ENCODE measurements at regions not wholly inside any gene's neighbourhood (a gene's known extent, or its start where the extent isn't known, plus 50 kb on each side); places are given as distances from the start of the nearest gene placed in this dataset.
"Not testable (repeated sequence)": the region's sequence is repeated elsewhere in the genome, so short reads cannot be mapped to it uniquely, and the experiment has no call there.

- H3K4me3 ChIP-seq (IDR thresholded peaks at IDR 0.05; ENCODE audit: insufficient read depth, low read depth, low read length): no peak overlapping the region
- TF ChIP-seq CTCF (conservative IDR thresholded peaks at IDR 0.05; ENCODE audit: low read depth, low read length): no peak
These were observed 107.3 kb downstream of the ADRA2C start for GRCh38 chr4:3873408-3874027.

GRCh38 chr4:3874028-3874415 is 107.8 kb downstream of the ADRA2C start:
- H3K27ac ChIP-seq: no peak overlapping the region

More at GRCh38 chr4:3873408-3874027, 107.3 kb downstream of the ADRA2C start:
- no peak overlapping the region for H3K4me2 ChIP-seq
- H2AFZ ChIP-seq (ENCODE audit: low read depth): no peak overlapping the region
- H3K9ac ChIP-seq: no peak overlapping the region
- H3K79me2 ChIP-seq (ENCODE audit: insufficient read depth, low read depth): no peaks in the 10 kb centered on the region
- no peaks in the 10 kb centered on the region for H4K20me1 ChIP-seq (ENCODE audit: insufficient read depth)
- H3K4me1 ChIP-seq (ENCODE audit: low read depth, poor library complexity, severe bottlenecking): no peaks in the 10 kb centered on the region
- H3K27ac ChIP-seq: no peak overlapping the region
- H3K27me3 ChIP-seq (ENCODE audit: insufficient read depth, low read depth): peaks cover 15% of the 10 kb centered on the region; the same call in 1 of the 2 replicates
- no peaks in the 10 kb centered on the region for H3K36me3 ChIP-seq (ENCODE audit: insufficient read depth)

GRCh38 chr4:3874525-3875110 is 108.4 kb downstream of the ADRA2C start:
- H4K20me1 ChIP-seq (ENCODE audit: insufficient read depth): no peaks in the 10 kb centered on the region
- no peaks in the 10 kb centered on the region for H3K4me1 ChIP-seq (ENCODE audit: low read depth, poor library complexity, severe bottlenecking)
- TF ChIP-seq CTCF (conservative IDR thresholded peaks at IDR 0.05; ENCODE audit: low read depth, low read length): no peak
- H3K36me3 ChIP-seq (ENCODE audit: insufficient read depth): no peaks in the 10 kb centered on the region
- no peaks in the 10 kb centered on the region for H3K79me2 ChIP-seq (ENCODE audit: insufficient read depth, low read depth)
- H3K9ac ChIP-seq: no peak overlapping the region
- H3K27me3 ChIP-seq (ENCODE audit: insufficient read depth, low read depth): peaks cover 24% of the 10 kb centered on the region; the same call in 1 of the 2 replicates
- H3K27ac ChIP-seq: no peak overlapping the region
- H3K4me2 ChIP-seq: no peak overlapping the region
- no peak overlapping the region for H2AFZ ChIP-seq (ENCODE audit: low read depth)
- H3K4me3 ChIP-seq (IDR thresholded peaks at IDR 0.05; ENCODE audit: insufficient read depth, low read depth, low read length): no peak overlapping the region

More at GRCh38 chr4:3874028-3874415, 107.8 kb downstream of the ADRA2C start:
- peaks cover 19% of the 10 kb centered on the region; the same call in 1 of the 2 replicates for H3K27me3 ChIP-seq (ENCODE audit: insufficient read depth, low read depth)
- TF ChIP-seq CTCF (conservative IDR thresholded peaks at IDR 0.05; ENCODE audit: low read depth, low read length): no peak
- H2AFZ ChIP-seq (ENCODE audit: low read depth): no peak overlapping the region
- no peaks in the 10 kb centered on the region for H3K36me3 ChIP-seq (ENCODE audit: insufficient read depth)
- no peak overlapping the region for H3K4me3 ChIP-seq (IDR thresholded peaks at IDR 0.05; ENCODE audit: insufficient read depth, low read depth, low read length)
- H3K4me1 ChIP-seq (ENCODE audit: low read depth, poor library complexity, severe bottlenecking): no peaks in the 10 kb centered on the region
- H4K20me1 ChIP-seq (ENCODE audit: insufficient read depth): no peaks in the 10 kb centered on the region
- no peaks in the 10 kb centered on the region for H3K79me2 ChIP-seq (ENCODE audit: insufficient read depth, low read depth)
- H3K9ac ChIP-seq: no peak overlapping the region
- no peak overlapping the region for H3K4me2 ChIP-seq

GRCh38 chr4:3875466-3875865 is 109.3 kb downstream of the ADRA2C start:
- Histone ChIP-seq H3K79me2 (ENCODE audit: insufficient read depth, low read depth) (no peaks in the 10 kb centered on the region), H4K20me1 (ENCODE audit: insufficient read depth) (no peaks in the 10 kb centered on the region), H3K4me1 (ENCODE audit: low read depth, poor library complexity, severe bottlenecking) (no peaks in the 10 kb centered on the region), H3K27me3 (ENCODE audit: insufficient read depth, low read depth) (peaks cover 24% of the 10 kb centered on the region; the same call in 1 of the 2 replicates), H3K27ac (no peak overlapping the region), H3K4me3 (IDR thresholded peaks at IDR 0.05; ENCODE audit: insufficient read depth, low read depth, low read length) (no peak overlapping the region), H2AFZ (ENCODE audit: low read depth) (no peak overlapping the region), H3K36me3 (ENCODE audit: insufficient read depth) (no peaks in the 10 kb centered on the region), H3K9ac (no peak overlapping the region), H3K4me2 (no peak overlapping the region)
- no peak for TF ChIP-seq CTCF (conservative IDR thresholded peaks at IDR 0.05; ENCODE audit: low read depth, low read length)

- not testable (repeated sequence) for H3K36me3 ChIP-seq (ENCODE audit: insufficient read depth); H3K27ac ChIP-seq; H3K9ac ChIP-seq; H3K4me1 ChIP-seq (ENCODE audit: low read depth, poor library complexity, severe bottlenecking); H3K79me2 ChIP-seq (ENCODE audit: insufficient read depth, low read depth); H3K4me2 ChIP-seq; H4K20me1 ChIP-seq (ENCODE audit: insufficient read depth); H2AFZ ChIP-seq (ENCODE audit: low read depth); H3K4me3 ChIP-seq (IDR thresholded peaks at IDR 0.05; ENCODE audit: insufficient read depth, low read depth, low read length)
- H3K27me3 ChIP-seq (ENCODE audit: insufficient read depth, low read depth): peaks cover 24% of the 10 kb centered on the region; the same call in 1 of the 2 replicates
These were observed 110.1 kb downstream of the ADRA2C start for GRCh38 chr4:3876057-3876845.

Measured in KMS-11 (cell line).